ENCODE measurements at regions not wholly inside any gene's neighbourhood (a gene's known extent, or its start where the extent isn't known, plus 50 kb on each side); places are given as distances from the start of the nearest gene placed in this dataset.

DNA sequence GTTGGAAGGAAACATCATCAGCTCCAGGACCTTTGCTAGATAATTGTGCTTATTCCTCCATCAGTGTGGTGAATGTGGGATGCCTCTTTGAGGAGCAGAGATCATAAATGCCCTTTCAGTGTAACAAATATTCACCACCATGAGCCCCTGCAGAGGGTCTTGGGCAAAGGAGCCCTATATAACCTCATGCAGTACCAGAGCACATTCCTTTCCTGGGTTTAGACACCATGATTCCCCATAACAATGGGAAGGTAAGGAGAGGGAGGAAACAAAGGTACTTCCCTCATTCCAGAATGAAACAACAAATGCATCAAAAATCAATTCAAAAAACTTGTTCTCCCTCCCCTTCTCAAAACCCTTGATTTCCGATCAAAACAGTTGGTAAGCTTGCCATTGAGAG, 103.4 kb upstream of the PROX1 start:
- TF ChIP-seq ZNF384 (IDR thresholded peaks at IDR 0.05) (no peak), SP1 (IDR thresholded peaks at IDR 0.05) (no peak), FOXM1 (IDR thresholded peaks at IDR 0.05; ENCODE audit: borderline replicate concordance) (no peak), SUZ12 (IDR thresholded peaks at IDR 0.05) (no peak), FOXA1 (IDR thresholded peaks at IDR 0.05) (no peak), ELF4 (IDR thresholded peaks at IDR 0.05) (no peak), HDGF (IDR thresholded peaks at IDR 0.05; ENCODE audit: borderline replicate concordance) (no peak), PKNOX1 (IDR thresholded peaks at IDR 0.05) (no peak), TARDBP (IDR thresholded peaks at IDR 0.05) (no peak), NFRKB (IDR thresholded peaks at IDR 0.05) (no peak), BHLHE40 (IDR thresholded peaks at IDR 0.05; ENCODE audit: borderline replicate concordance) (no peak)
